ENCODE measurements at regions not wholly inside any gene's neighbourhood (a gene's known extent, or its start where the extent isn't known, plus 50 kb on each side); places are given as distances from the start of the nearest gene placed in this dataset.

DNA sequence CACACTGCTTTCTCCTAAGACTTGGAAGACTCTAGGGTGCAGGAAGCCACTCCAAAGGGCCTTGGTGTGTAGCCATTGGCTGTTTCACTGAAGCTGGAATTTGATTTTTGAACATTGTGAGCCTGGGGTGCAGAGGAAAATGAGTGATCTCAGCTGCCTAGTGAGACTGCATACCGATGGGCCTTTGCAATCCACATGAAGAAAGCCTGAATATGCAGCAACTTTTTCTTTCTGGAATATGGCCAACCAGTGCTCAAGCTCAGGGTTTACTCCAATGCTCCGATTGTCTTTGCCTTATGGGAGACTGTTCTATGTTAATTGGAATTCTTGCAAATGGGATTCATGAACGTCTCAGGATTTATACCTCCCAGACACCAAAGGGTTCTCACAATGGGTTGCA, 242.6 kb downstream of the DOK5 start:
- Histone ChIP-seq H3K4me3 (replicated peaks in 1 of 4; ENCODE audit: control extremely low read depth in 1 of 4, insufficient read depth in 1 of 4, low read depth in 3 of 4, low read length in 4 of 4) (no peak overlapping the region), H3K79me2 (ENCODE audit: control insufficient read depth, insufficient read depth, low read length) (no peaks in the 10 kb centered on the region), H4K20me1 (ENCODE audit: control insufficient read depth, extremely low read depth, insufficient read depth, low read length) (no peaks in the 10 kb centered on the region), H3K27me3 (ENCODE audit: control insufficient read depth, insufficient read depth, low read length) (no peaks in the 10 kb centered on the region), H3K4me2 (ENCODE audit: extremely low read depth, insufficient read depth, low read length) (no peak overlapping the region), H3K27ac (ENCODE audit: insufficient read depth, low read length) (no peak overlapping the region), H3K9me3 (ENCODE audit: control insufficient read depth, insufficient read depth, low read depth, low read length) (no peaks in the 10 kb centered on the region), H2AFZ (ENCODE audit: low read length) (no peak overlapping the region), H3K4me1 (ENCODE audit: control insufficient read depth, extremely low read depth, insufficient read depth, low read length) (no peaks in the 10 kb centered on the region), H3K9ac (ENCODE audit: insufficient read depth, low read length) (no peak overlapping the region), H3K36me3 (ENCODE audit: control insufficient read depth, insufficient read depth, low read length) (no peaks in the 10 kb centered on the region)
- no peak for TF ChIP-seq EZH2 (IDR thresholded peaks at IDR 0.05; ENCODE audit: low read length, missing control alignments)
- TF ChIP-seq CTCF (conservative IDR thresholded peaks at IDR 0.05 in 1 of 2, IDR thresholded peaks at IDR 0.05 in 1 of 2; ENCODE audit: low read depth in 1 of 2, low read length in 2 of 2), result no peak
- no peak for DNase-seq (ENCODE audit: low read depth in 2 of 2)

GRCh38 chr20:54716790-54717189, 241.4 kb downstream of the DOK5 start:
- Histone ChIP-seq H3K4me3 (replicated peaks in 1 of 4; ENCODE audit: control extremely low read depth in 1 of 4, insufficient read depth in 1 of 4, low read depth in 3 of 4, low read length in 4 of 4) (no peak overlapping the region), H3K27ac (ENCODE audit: insufficient read depth, low read length) (no peak overlapping the region), H3K4me2 (ENCODE audit: extremely low read depth, insufficient read depth, low read length) (no peak overlapping the region), H3K4me1 (ENCODE audit: control insufficient read depth, extremely low read depth, insufficient read depth, low read length) (no peaks in the 10 kb centered on the region), H3K27me3 (ENCODE audit: control insufficient read depth, insufficient read depth, low read length) (no peaks in the 10 kb centered on the region), H4K20me1 (ENCODE audit: control insufficient read depth, extremely low read depth, insufficient read depth, low read length) (no peaks in the 10 kb centered on the region), H2AFZ (ENCODE audit: low read length) (no peak overlapping the region), H3K9me3 (ENCODE audit: control insufficient read depth, insufficient read depth, low read depth, low read length) (no peaks in the 10 kb centered on the region), H3K36me3 (ENCODE audit: control insufficient read depth, insufficient read depth, low read length) (no peaks in the 10 kb centered on the region), H3K79me2 (ENCODE audit: control insufficient read depth, insufficient read depth, low read length) (no peaks in the 10 kb centered on the region), H3K9ac (ENCODE audit: insufficient read depth, low read length) (no peak overlapping the region)
- no peak for TF ChIP-seq CTCF (conservative IDR thresholded peaks at IDR 0.05 in 1 of 2, IDR thresholded peaks at IDR 0.05 in 1 of 2; ENCODE audit: low read depth in 1 of 2, low read length in 2 of 2)
- TF ChIP-seq EZH2 (IDR thresholded peaks at IDR 0.05; ENCODE audit: low read length, missing control alignments), result no peak
- no peak for DNase-seq (ENCODE audit: low read depth in 2 of 2)

DNA sequence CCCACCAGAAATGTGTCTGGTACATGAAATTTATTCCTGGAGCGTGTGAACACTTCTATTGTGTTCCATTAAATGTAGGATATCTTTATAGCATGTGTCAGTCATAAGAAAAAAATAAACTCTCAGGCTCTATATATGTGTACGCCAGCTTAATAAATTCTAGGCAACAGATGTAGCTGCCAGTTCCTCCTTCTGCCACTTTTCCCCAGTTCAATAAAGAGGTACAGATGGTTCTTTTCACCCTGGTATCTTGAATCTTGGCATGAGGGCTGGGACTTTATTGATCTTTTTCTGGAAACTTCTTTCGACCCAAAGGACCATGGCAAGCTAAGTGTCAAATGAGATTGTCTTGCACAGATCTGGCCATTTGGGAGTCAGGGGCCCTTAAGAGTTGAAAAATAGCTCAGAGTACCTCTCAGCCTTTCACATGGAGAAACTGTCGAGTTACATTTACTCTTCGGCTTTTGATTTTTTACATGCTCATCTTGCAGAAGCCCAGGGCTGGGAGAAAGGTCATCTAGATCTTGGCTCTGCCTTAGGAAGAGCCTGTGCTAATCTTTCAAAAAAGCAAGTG, 240.9 kb downstream of the DOK5 start:
- Histone ChIP-seq H4K20me1 (ENCODE audit: control insufficient read depth, extremely low read depth, insufficient read depth, low read length) (no peaks in the 10 kb centered on the region), H3K9me3 (ENCODE audit: control insufficient read depth, insufficient read depth, low read depth, low read length) (no peaks in the 10 kb centered on the region), H2AFZ (ENCODE audit: low read length) (no peak overlapping the region), H3K27ac (ENCODE audit: insufficient read depth, low read length) (no peak overlapping the region), H3K36me3 (ENCODE audit: control insufficient read depth, insufficient read depth, low read length) (no peaks in the 10 kb centered on the region), H3K79me2 (ENCODE audit: control insufficient read depth, insufficient read depth, low read length) (no peaks in the 10 kb centered on the region), H3K4me1 (ENCODE audit: control insufficient read depth, extremely low read depth, insufficient read depth, low read length) (no peaks in the 10 kb centered on the region), H3K27me3 (ENCODE audit: control insufficient read depth, insufficient read depth, low read length) (no peaks in the 10 kb centered on the region), H3K9ac (ENCODE audit: insufficient read depth, low read length) (no peak overlapping the region), H3K4me2 (ENCODE audit: extremely low read depth, insufficient read depth, low read length) (no peak overlapping the region), H3K4me3 (replicated peaks in 1 of 4; ENCODE audit: control extremely low read depth in 1 of 4, insufficient read depth in 1 of 4, low read depth in 3 of 4, low read length in 4 of 4) (no peak overlapping the region)
- DNase-seq (ENCODE audit: low read depth in 2 of 2), result no peak
- TF ChIP-seq CTCF (conservative IDR thresholded peaks at IDR 0.05 in 1 of 2, IDR thresholded peaks at IDR 0.05 in 1 of 2; ENCODE audit: low read depth in 1 of 2, low read length in 2 of 2) (no peak), EZH2 (IDR thresholded peaks at IDR 0.05; ENCODE audit: low read length, missing control alignments) (no peak)

Data from fibroblast of lung (primary cell).